ENCODE measurements at regions not wholly inside any gene's neighbourhood (a gene's known extent, or its start where the extent isn't known, plus 50 kb on each side); places are given as distances from the start of the nearest gene placed in this dataset.

DNA sequence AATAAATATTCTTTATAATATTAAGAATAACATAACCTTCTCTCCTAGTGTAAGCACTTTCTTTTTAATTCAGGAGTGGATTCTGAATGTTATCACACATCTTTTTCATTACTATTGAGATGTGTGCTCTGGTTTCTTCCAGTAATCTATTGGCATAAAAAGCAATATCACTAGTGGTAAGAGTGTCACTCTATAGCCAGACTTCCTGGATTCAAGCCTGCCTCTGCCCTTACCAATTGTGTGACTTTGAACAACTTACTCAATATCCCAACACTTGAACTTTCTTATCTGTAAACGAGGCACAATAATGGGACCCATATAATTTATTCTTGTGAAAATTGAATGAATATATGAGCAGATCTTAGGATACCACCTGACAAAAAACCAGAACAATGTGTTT is 71.0 kb downstream of the SEM1 start:
- no peak for DNase-seq

DNA sequence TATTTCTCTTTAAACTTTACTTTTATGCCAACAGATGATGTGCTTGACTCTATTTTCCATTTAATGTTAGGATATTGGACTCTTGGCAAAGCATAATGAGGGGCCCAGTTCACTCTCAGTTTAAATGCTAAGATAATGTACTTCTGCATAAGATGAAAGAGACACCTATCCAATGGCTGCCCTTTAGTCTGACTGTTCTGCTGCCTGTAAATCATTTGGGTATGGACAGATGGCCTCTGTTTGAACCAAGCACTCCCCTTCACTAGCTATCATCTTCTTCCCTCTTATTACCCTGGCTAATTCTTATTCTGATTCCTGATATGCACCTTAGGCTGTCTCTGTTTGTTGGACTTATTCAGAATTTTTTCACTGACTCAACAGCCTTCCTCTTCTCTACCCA is 72.1 kb downstream of the SEM1 start:
- no peak for DNase-seq

DNA sequence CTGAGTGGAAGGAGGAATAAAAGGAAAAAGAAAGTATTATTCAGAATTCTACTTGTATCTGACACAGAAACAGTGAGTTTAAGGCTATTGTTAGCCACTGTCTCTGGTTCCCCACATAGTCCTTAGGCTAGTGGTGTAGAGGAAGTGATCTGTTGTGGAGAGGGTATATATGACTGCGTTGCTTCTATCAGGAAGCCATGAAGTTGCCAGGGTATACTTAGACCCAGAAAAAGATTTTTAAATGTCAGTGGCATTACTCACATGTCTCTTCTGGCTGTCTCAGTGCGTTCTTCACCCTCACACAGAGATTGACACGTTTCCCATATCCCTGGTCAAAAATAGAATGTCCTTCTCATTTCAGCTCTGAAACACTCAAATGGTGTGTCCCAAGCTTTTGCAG is 72.7 kb downstream of the SEM1 start:
- no peak for DNase-seq

DNA sequence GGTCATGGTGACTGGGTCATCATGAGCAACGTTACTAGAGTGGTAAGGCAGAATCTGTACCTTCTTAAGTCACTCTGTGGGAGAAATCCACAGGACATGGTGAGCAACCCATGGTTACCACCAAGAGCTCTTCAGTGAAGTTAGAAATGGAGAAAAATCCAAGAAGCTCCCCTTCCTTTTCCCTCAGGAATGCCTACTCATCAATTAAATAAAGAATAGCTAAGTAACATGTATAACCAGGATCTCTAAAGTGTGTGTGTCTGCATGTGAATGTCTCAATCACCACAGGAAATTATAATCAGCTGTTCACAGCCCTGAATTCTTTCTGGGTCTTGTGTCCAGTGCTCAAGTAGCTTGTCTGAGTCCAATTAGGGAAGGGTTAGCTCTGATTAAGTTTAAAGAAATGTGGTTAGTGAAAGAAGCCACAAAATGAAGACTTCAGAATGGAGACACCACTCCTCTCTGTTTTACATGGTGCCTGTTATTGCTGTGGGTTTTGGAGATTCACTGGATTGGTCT is 73.2 kb downstream of the SEM1 start:
- no peak for DNase-seq

DNA sequence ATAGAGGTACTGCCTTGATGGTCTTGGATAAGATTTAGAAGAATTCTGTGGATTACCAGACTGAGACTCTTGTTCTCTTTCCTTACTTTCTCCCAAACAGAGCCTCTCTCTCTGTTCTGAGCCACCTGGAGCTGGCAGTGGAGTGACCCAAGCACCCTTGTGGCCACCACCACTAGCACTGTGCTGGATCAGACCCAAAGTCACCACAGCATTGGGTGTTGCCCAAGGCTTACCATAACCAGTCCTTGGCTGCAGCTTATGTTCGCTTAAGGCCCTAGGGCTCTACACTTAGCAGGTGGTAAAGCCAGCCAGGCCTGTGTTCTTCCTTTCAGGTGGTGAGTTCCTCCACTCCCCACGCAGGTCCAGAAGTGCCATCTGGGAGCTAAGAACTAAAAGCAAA is 79.8 kb downstream of the SEM1 start:
- DNase-seq: no peak

DNA sequence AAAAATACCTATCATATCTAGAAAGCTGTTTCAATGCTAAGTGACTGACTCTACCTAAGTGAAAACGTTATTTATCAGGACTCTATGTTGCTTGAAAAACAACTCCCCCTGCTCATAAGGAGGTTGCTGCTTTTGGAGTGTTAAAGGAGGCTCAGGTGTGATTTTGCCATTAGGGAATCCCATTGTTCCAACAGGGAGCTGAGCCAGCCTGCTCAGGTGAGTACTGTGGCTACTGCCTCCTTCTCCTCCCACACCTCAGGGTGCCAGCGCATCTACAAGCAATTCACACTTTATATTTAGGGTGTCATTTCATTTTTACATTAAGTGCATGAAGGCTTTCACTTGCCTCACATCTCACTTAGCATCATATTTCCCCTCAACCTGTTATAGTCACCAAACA is 84.7 kb downstream of the SEM1 start:
- no peak for DNase-seq

- DNase-seq: no peak
Measured at GRCh38 chr7:96621932-96622331, 87.7 kb downstream of the SEM1 start.

GRCh38 chr7:96614154-96614867 is 95.3 kb downstream of the SEM1 start:
- DNase-seq: no peak

DNA sequence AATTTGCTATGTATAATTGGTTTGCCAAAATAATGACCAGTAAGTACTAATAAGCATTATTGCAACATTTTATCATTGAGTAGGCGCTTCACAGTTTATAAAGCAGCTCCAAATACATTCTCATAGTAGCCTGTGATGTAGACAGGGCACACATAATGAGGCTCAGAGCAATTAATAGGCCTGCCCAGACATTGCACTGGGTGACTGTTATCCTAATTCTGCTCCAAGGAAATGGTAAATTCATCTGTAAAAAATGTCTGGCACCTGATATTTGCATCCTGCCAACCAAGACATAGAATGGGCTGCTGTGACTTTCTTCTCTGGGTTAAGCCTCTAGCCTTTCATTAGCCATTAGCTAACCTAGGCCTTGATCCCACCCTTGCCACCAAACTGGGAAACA is 97.6 kb downstream of the SEM1 start:
- no peak for DNase-seq

GRCh38 chr7:96605045-96605716 is 104.5 kb downstream of the SEM1 start:
- DNase-seq: no peak

- no peak for DNase-seq
Measured at GRCh38 chr7:96599288-96599936, 110.2 kb downstream of the SEM1 start.

DNA sequence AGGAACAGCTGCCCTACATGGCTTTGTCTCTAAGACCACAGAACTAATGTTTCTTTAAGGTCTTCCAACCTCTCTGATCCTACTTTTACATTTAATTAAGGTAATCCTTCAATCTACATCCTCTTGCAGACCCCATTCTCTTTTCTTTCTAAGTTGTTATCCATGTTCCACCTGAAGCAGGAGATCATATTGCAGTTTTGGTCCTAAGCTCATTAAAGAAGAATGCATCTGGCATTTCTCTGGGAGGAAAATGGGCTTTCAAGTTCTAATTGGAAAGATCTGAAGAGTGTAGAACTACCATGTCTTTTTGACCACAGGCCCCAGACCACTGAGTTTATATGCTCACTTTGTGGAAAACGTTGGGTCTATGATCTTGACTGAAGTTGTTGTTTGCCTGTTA is 111.2 kb downstream of the SEM1 start:
- DNase-seq: no peak

DNA sequence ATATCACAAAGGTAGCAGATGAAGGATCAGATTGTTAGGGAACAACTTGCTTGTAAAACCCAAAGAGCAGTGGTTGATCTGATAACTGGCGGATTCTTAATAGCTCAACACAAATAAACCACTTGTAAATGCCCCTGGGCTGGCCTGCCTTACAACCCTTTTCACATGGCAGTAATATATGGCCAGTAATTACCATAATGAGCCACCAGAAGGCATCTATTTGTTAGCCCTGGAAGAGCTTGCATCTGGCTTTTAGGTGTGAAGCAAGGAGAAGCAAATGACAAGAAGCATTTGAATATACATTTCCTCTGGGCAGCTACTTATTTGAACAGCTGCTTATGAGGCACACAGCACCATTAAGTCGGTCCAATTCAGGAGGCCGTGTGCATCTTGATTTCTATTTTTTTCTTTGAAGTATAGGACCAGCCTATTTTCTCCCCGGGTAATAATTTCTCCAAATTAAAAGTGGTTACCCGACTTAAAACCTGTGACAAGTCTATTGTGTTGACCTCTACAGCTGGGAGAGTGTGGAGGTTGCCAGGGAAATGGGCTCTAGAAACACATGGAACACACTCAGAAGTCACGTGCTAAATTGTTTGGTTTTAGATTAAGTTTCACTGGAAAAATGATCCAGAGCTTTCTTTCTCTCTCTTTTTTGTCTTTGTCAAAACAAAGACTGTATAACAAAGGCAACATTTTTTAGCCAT is 113.4 kb downstream of the SEM1 start:
- DNase-seq: no peak

- DNase-seq: no peak
Measured at GRCh38 chr7:96591900-96592676, 117.6 kb downstream of the SEM1 start.

GRCh38 chr7:96591159-96591899 is 118.3 kb downstream of the SEM1 start:
- DNase-seq: no peak

DNA sequence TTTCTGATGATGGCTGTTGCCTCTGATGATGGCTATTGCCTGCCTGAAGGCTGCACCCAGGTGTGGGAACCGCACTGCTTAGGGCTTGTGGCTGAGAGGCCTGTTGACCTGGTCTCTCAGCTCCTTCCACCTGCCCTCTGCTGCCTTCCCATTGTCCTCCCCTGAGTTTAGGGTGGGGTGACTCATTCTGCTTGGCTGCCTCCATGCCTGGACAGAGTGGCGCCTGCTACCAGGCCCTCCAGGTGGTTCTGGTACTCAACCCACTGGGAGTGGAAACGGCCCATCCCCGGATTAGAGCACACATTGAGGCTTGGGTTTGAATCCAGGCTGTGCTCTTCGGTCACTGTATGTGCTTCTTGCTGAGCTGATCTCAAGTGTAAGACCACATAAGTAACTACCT is 120.6 kb downstream of the SEM1 start:
- no peak for DNase-seq

- DNase-seq: no peak
Measured at GRCh38 chr7:96579119-96579518, 130.5 kb downstream of the SEM1 start.

DNA sequence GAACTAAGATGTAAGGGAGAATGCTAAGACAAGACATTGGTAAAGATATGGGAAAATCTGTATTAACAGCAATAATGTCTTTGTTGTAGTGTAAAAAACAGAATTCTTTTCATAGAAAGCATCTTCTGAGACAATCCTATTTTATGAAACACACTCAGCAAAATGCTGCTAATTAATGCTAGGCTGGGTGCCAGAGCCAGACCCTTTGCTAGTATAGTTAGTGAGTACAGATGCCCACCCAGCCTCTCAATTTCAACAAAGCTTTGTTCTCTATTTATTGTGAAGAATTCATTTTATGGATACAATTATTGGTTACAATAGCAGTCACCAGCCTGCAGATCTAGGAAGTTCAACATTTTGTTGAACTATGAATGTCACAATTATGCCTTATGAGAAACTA is 131.0 kb downstream of the SEM1 start:
- no peak for DNase-seq

- DNase-seq: no peak
Measured at GRCh38 chr7:96563409-96563808, 146.2 kb downstream of the SEM1 start.

GRCh38 chr7:96562966-96563365 is 146.7 kb downstream of the SEM1 start:
- no peak for DNase-seq

GRCh38 chr7:96562458-96562857 is 147.2 kb downstream of the SEM1 start:
- DNase-seq: no peak

GRCh38 chr7:96561892-96562291 is 147.8 kb downstream of the SEM1 start:
- DNase-seq: no peak

All from CD4-positive, alpha-beta T cell treated with Interleukin-10 for 1 hour (primary cell).